Astrocyte (in vitro differentiated cells and primary cell): ENCODE measurements at regions not wholly inside any gene's neighbourhood (a gene's known extent, or its start where the extent isn't known, plus 50 kb on each side); places are given as distances from the start of the nearest gene placed in this dataset.

Source experiments
- DNase-seq: peaks from one replicate; pipeline ENCODE4 v3.0.0-alpha.2; 2010; ENCODE audit warnings: low read depth
- FAIRE-seq: peaks from 2 replicates; lab custom pipeline; 2011; peaks lifted over from hg19 to GRCh38; lab: Jason Lieb, UNC
- H2AFZ ChIP-seq: 2 replicates; pipeline ENCODE4 v1.6.0; 2012; ENCODE audit warnings: low read depth, low read length, inconsistent platforms
- H3K27ac ChIP-seq: 2 replicates; pipeline ENCODE4 v1.5.1; 2011; ENCODE audit warnings: low read depth, low read length, inconsistent platforms
- H3K27me3 ChIP-seq: 2 replicates; pipeline ENCODE4 v1.6.0; 2011; ENCODE audit warnings: low read length, inconsistent platforms; ENCODE audit not compliant: insufficient read depth
- H3K36me3 ChIP-seq: 2 replicates; pipeline ENCODE4 v1.5.1; 2011; ENCODE audit warnings: low read length, inconsistent platforms; ENCODE audit not compliant: insufficient read depth
- H3K4me1 ChIP-seq: 2 replicates; pipeline ENCODE4 v1.5.1; 2011; ENCODE audit warnings: low read length, inconsistent platforms; ENCODE audit not compliant: insufficient read depth
- H3K4me2 ChIP-seq: 2 replicates; pipeline ENCODE4 v1.6.0; 2012; ENCODE audit warnings: low read length, inconsistent platforms
- H3K4me3 ChIP-seq: 2 replicates; pipeline ENCODE4 v1.5.1; 2011; ENCODE audit warnings: low read depth, mild to moderate bottlenecking, low read length, inconsistent platforms; ENCODE audit not compliant: insufficient read depth
- H3K79me2 ChIP-seq: 2 replicates; pipeline ENCODE4 v1.6.0; 2012; ENCODE audit warnings: mild to moderate bottlenecking, low read length, inconsistent platforms; ENCODE audit not compliant: insufficient read depth
- H3K9ac ChIP-seq: 2 replicates; pipeline ENCODE4 v1.6.0; 2012; ENCODE audit warnings: mild to moderate bottlenecking, low read length, inconsistent platforms
- H3K9me3 ChIP-seq: 2 replicates; pipeline ENCODE4 v1.5.1; 2012; ENCODE audit warnings: low read depth, mild to moderate bottlenecking, low read length, inconsistent platforms; ENCODE audit not compliant: insufficient read depth
- H4K20me1 ChIP-seq: 2 replicates; pipeline ENCODE4 v1.6.0; 2012; ENCODE audit warnings: low read length, inconsistent platforms; ENCODE audit not compliant: insufficient read depth
- H3K27ac Mint-ChIP-seq: one replicate; pipeline ENCODE4 v1.8.0; 2021; ENCODE audit warnings: mild to moderate bottlenecking, mixed read lengths; ENCODE audit not compliant: unreplicated experiment
- H3K27me3 Mint-ChIP-seq: one replicate; pipeline ENCODE4 v1.8.0; 2021; ENCODE audit warnings: low read depth, mixed read lengths; ENCODE audit not compliant: unreplicated experiment
- H3K36me3 Mint-ChIP-seq: one replicate; pipeline ENCODE4 v1.8.0; 2021; ENCODE audit warnings: low read depth, mixed read lengths; ENCODE audit not compliant: unreplicated experiment
- H3K4me1 Mint-ChIP-seq: one replicate; pipeline ENCODE4 v1.8.0; 2021; ENCODE audit warnings: low read depth, mixed read lengths; ENCODE audit not compliant: unreplicated experiment
- H3K4me3 Mint-ChIP-seq: one replicate; pipeline ENCODE4 v1.8.0; 2021; ENCODE audit warnings: mild to moderate bottlenecking, moderate library complexity, mixed read lengths; ENCODE audit not compliant: unreplicated experiment
- H3K9me3 Mint-ChIP-seq: one replicate; pipeline ENCODE4 v1.8.0; 2021; ENCODE audit warnings: mild to moderate bottlenecking, mixed read lengths; ENCODE audit not compliant: unreplicated experiment
- EZH2 ChIP-seq: IDR thresholded peaks from 2 replicates; pipeline ENCODE4 v1.6.1; 2012; ENCODE audit warnings: mild to moderate bottlenecking, low read length, inconsistent platforms; ENCODE audit not compliant: insufficient read depth
- TF ChIP-seq, protein P1 (sequence below): IDR thresholded peaks from 2 replicates; pipeline ENCODE4 v1.5.1; 2011; ENCODE audit warnings: low read depth, mild to moderate bottlenecking, inconsistent platforms, low read length, moderate library complexity; ENCODE audit not compliant: insufficient read depth

GRCh38 chr5:164376843-164377242 lies 871.4 kb downstream of the MAT2B start:
- no peaks in the 10 kb centered on the region for H3K79me2 ChIP-seq
- no peaks in the 10 kb centered on the region for H3K9me3 ChIP-seq
- no peak overlapping the region for H2AFZ ChIP-seq
- no peaks in the 10 kb centered on the region for H3K27me3 ChIP-seq
- H3K9me3 Mint-ChIP-seq = peaks cover 3% of the 10 kb centered on the region
- H3K36me3 ChIP-seq = no peaks in the 10 kb centered on the region
- no peak overlapping the region for H3K4me3 Mint-ChIP-seq
- no peak overlapping the region for H3K27ac Mint-ChIP-seq
- peaks cover 2% of the 10 kb centered on the region for H3K36me3 Mint-ChIP-seq
- H3K27ac ChIP-seq = no peak overlapping the region
- DNase-seq = no peak
- no peak overlapping the region for H3K9ac ChIP-seq
- H4K20me1 ChIP-seq = no peaks in the 10 kb centered on the region
- FAIRE-seq = no peak
- H3K4me1 Mint-ChIP-seq = no peaks in the 10 kb centered on the region
- TF ChIP-seq, protein P1, sequence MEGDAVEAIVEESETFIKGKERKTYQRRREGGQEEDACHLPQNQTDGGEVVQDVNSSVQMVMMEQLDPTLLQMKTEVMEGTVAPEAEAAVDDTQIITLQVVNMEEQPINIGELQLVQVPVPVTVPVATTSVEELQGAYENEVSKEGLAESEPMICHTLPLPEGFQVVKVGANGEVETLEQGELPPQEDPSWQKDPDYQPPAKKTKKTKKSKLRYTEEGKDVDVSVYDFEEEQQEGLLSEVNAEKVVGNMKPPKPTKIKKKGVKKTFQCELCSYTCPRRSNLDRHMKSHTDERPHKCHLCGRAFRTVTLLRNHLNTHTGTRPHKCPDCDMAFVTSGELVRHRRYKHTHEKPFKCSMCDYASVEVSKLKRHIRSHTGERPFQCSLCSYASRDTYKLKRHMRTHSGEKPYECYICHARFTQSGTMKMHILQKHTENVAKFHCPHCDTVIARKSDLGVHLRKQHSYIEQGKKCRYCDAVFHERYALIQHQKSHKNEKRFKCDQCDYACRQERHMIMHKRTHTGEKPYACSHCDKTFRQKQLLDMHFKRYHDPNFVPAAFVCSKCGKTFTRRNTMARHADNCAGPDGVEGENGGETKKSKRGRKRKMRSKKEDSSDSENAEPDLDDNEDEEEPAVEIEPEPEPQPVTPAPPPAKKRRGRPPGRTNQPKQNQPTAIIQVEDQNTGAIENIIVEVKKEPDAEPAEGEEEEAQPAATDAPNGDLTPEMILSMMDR = no peak
- no peak for TF ChIP-seq EZH2
- no peak overlapping the region for H3K4me3 ChIP-seq
- H3K4me2 ChIP-seq = no peak overlapping the region
- no peaks in the 10 kb centered on the region for H3K27me3 Mint-ChIP-seq
- H3K4me1 ChIP-seq = no peaks in the 10 kb centered on the region

DNA sequence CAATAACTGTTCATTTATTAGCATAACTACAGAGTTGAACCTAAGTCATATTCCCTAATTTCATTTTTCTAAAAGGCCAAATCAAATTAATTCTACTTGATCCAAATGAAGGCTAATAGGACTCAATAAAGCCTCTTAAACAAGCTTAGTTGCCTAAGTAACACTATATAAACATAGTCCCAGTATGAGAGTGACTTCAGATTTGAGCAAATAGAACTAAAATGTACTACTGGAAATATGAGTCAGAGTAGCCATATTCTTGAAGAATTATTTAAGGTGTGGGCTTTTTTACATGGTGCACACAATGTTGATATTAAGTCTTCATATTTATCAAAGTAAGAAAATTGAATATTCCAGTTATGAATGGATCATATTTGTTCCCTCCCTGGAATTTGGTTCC lies 872.3 kb downstream of the MAT2B start:
- Histone ChIP-seq H3K27ac (no peak overlapping the region), H3K36me3 (no peaks in the 10 kb centered on the region), H3K9ac (no peak overlapping the region), H2AFZ (no peak overlapping the region), H3K4me3 (no peak overlapping the region), H3K27me3 (no peaks in the 10 kb centered on the region), H3K4me2 (no peak overlapping the region), H3K4me1 (no peaks in the 10 kb centered on the region), H3K79me2 (no peaks in the 10 kb centered on the region), H4K20me1 (no peaks in the 10 kb centered on the region), H3K9me3 (no peaks in the 10 kb centered on the region)
- H3K4me3 Mint-ChIP-seq = no peak overlapping the region
- TF ChIP-seq, protein P1 = no peak
- H3K27me3 Mint-ChIP-seq = no peaks in the 10 kb centered on the region
- no peak for FAIRE-seq
- H3K36me3 Mint-ChIP-seq = peaks cover 2% of the 10 kb centered on the region
- DNase-seq = no peak
- H3K4me1 Mint-ChIP-seq = no peaks in the 10 kb centered on the region
- no peak overlapping the region for H3K27ac Mint-ChIP-seq
- H3K9me3 Mint-ChIP-seq = peaks cover 3% of the 10 kb centered on the region

- Histone ChIP-seq H3K4me3 (no peak overlapping the region), H3K36me3 (no peaks in the 10 kb centered on the region), H3K27me3 (no peaks in the 10 kb centered on the region), H3K4me1 (no peaks in the 10 kb centered on the region), H2AFZ (no peak overlapping the region), H3K79me2 (no peaks in the 10 kb centered on the region), H3K9ac (no peak overlapping the region), H3K4me2 (no peak overlapping the region), H3K9me3 (peaks cover 3% of the 10 kb centered on the region), H3K27ac (no peak overlapping the region), H4K20me1 (no peaks in the 10 kb centered on the region)
- DNase-seq = no peak
- H3K4me3 Mint-ChIP-seq = no peak overlapping the region
- no peak overlapping the region for H3K27ac Mint-ChIP-seq
- no peak for TF ChIP-seq EZH2
- TF ChIP-seq, protein P1 = no peak
- H3K27me3 Mint-ChIP-seq = no peaks in the 10 kb centered on the region
- H3K4me1 Mint-ChIP-seq = no peaks in the 10 kb centered on the region
- FAIRE-seq = no peak
- H3K9me3 Mint-ChIP-seq = peaks cover 4% of the 10 kb centered on the region
- peaks cover 2% of the 10 kb centered on the region for H3K36me3 Mint-ChIP-seq
Measured at GRCh38 chr5:164383662-164384061, 878.2 kb downstream of the MAT2B start.
